HFFc6 (cell line): ENCODE measurements at regions not wholly inside any gene's neighbourhood (a gene's known extent, or its start where the extent isn't known, plus 50 kb on each side); places are given as distances from the start of the nearest gene placed in this dataset.

Experiments used
- DNase-seq: peaks from one replicate; pipeline ENCODE4 v3.0.0-alpha.2; 2018
- H3K27ac Mint-ChIP-seq: 2 replicates; pipeline ENCODE4 v1.8.0; 2020; ENCODE audit warnings: mild to moderate bottlenecking, mixed read lengths
- H3K27me3 Mint-ChIP-seq: 2 replicates; pipeline ENCODE4 v1.8.0; 2021; ENCODE audit warnings: mild to moderate bottlenecking, moderate library complexity, mixed read lengths; ENCODE audit not compliant: insufficient read depth
- H3K36me3 Mint-ChIP-seq: 2 replicates; pipeline ENCODE4 v1.8.0; 2021; ENCODE audit warnings: low read depth, mixed read lengths
- H3K4me1 Mint-ChIP-seq: 2 replicates; pipeline ENCODE4 v1.8.0; 2020; ENCODE audit warnings: low read depth, mixed read lengths
- H3K4me3 Mint-ChIP-seq: 2 replicates; pipeline ENCODE4 v1.8.0; 2020; ENCODE audit warnings: mild to moderate bottlenecking, moderate library complexity, mixed read lengths
- H3K9me3 Mint-ChIP-seq: 2 replicates; pipeline ENCODE4 v1.8.0; 2020; ENCODE audit warnings: mild to moderate bottlenecking, mixed read lengths
- TF ChIP-seq, protein P1 (sequence below): fragments of 200-600 bp; sonication (generic); IDR thresholded peaks from 2 replicates; pipeline ENCODE4 v1.5.0; 2021; ENCODE audit warnings: antibody characterized with exemption, mild to moderate bottlenecking

DNA sequence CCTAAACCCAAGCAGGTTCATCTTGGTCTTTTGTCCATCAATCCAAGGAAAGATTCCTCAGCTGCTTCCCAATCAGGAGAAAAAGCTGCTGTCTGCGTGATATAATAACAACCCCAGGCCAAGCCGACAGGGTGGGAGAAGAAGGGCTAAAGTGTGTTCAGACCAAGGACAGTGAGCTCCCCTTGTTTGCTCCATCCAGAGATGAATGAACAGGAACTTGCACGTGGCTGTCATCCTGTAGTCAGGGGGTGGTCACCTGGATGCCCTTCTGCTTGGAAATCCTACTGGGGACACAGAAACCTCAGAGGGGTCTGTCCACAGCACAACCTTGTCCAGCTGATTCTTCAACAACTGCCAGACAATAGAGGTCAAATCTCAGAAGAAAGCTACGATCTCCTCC is 414.5 kb downstream of the SOX9 start:
- no peak for DNase-seq
- Mint-ChIP-seq H3K4me3 (no peak overlapping the region), H3K27me3 (no peaks in the 10 kb centered on the region), H3K27ac (no peak overlapping the region), H3K4me1 (peaks cover 11% of the 10 kb centered on the region), H3K36me3 (no peaks in the 10 kb centered on the region), H3K9me3 (peaks cover 4% of the 10 kb centered on the region; the same call in 1 of the 2 replicates)
- TF ChIP-seq, protein P1, sequence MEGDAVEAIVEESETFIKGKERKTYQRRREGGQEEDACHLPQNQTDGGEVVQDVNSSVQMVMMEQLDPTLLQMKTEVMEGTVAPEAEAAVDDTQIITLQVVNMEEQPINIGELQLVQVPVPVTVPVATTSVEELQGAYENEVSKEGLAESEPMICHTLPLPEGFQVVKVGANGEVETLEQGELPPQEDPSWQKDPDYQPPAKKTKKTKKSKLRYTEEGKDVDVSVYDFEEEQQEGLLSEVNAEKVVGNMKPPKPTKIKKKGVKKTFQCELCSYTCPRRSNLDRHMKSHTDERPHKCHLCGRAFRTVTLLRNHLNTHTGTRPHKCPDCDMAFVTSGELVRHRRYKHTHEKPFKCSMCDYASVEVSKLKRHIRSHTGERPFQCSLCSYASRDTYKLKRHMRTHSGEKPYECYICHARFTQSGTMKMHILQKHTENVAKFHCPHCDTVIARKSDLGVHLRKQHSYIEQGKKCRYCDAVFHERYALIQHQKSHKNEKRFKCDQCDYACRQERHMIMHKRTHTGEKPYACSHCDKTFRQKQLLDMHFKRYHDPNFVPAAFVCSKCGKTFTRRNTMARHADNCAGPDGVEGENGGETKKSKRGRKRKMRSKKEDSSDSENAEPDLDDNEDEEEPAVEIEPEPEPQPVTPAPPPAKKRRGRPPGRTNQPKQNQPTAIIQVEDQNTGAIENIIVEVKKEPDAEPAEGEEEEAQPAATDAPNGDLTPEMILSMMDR: no peak

DNA sequence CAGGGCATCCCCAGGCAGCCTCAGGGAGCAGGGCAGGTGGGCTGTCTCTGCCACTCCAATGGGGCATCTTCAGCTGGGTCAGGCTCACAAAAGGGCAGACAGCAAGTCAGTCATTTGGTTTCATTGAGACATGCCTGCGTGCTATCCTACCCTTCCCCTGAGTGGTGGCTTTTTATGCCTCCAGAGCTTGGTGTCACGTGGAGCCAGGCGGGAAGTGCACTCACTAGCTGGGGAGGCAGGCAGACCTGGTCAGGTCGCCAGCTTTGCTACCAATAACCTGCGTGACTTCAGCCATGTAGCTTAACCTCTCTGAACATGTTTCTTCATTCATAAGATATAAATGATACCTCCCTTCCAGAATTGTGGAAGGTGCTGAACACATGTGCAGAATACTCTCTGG is 415.0 kb downstream of the SOX9 start:
- Mint-ChIP-seq H3K9me3 (peaks cover 4% of the 10 kb centered on the region; the same call in 1 of the 2 replicates), H3K4me3 (no peak overlapping the region), H3K36me3 (no peaks in the 10 kb centered on the region), H3K4me1 (peaks cover 11% of the 10 kb centered on the region), H3K27ac (no peak overlapping the region), H3K27me3 (no peaks in the 10 kb centered on the region)
- TF ChIP-seq, protein P1: no peak
- no peak for DNase-seq

DNA sequence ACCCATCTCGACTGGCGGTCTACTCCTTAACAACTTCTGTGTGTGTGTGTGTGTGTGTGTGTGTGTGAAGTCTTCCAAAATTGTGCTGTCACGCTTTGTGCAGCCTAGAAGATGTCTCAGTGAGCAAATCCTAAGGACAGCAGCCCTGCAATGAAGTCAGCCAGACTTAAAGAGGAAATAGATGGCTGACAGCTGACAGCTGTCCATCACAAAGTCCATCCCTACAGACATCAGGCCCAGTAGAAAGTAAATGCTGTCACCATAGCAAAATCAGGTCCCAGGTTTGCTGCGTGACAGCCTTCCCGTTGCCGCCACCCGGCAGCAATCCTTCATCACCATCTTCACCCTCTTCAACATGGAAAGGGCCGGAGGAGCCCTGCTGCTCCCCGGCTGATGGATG is 416.0 kb downstream of the SOX9 start:
- Mint-ChIP-seq H3K27me3 (no peaks in the 10 kb centered on the region), H3K4me3 (no peak overlapping the region), H3K36me3 (no peaks in the 10 kb centered on the region), H3K4me1 (peaks cover 11% of the 10 kb centered on the region), H3K27ac (no peak overlapping the region), H3K9me3 (peaks cover 4% of the 10 kb centered on the region; the same call in 1 of the 2 replicates)
- TF ChIP-seq, protein P1: no peak
- no peak for DNase-seq

DNA sequence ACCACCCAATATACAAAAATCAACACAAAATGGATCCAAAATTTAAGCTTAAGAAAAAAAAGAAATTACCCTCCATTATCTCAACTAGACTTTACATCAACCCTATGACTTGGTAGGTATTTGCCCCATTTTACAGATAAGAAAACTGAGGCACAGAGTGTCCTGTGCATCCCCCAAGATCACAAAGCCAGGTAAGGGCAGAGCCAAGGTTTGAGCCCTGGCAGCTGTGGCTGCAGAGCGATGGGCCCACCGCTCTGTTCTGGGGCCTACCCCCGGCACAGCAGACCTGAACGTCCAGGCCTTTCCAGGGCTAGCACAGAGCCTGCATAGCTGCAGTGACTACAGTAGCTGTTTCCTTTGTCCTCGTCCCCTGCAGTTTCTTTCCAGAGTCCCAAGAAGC is 417.6 kb downstream of the SOX9 start:
- Mint-ChIP-seq H3K27ac (no peak overlapping the region), H3K36me3 (no peaks in the 10 kb centered on the region), H3K9me3 (peaks cover 4% of the 10 kb centered on the region; the same call in 1 of the 2 replicates), H3K4me1 (peaks cover 11% of the 10 kb centered on the region), H3K4me3 (no peak overlapping the region), H3K27me3 (no peaks in the 10 kb centered on the region)
- TF ChIP-seq, protein P1: no peak
- no peak for DNase-seq

DNA sequence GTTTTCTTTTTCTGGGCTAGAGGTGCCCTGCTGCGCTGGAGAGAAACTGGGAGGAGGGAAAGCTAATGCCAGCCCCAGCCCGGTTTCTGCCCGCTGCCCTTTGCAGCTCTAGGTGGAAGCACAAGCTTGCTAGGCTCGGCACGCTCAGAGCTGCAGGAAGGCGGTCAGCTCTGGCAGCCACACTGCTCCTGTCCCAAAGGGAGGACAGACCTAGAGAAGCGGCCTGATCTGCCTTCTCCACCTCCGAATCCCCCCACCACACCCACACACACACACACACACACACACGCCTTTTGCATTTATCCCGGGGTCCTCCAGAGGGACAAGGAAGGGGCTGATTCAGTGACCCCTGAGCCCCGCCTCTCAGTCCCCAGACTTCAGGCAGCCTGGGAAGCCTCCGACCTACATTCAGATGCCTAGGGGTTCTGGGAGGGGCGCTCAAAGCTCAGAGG is 418.1 kb downstream of the SOX9 start:
- Mint-ChIP-seq H3K9me3 (peaks cover 4% of the 10 kb centered on the region; the same call in 1 of the 2 replicates), H3K27ac (no peak overlapping the region), H3K4me3 (no peak overlapping the region), H3K4me1 (peaks cover 11% of the 10 kb centered on the region), H3K27me3 (no peaks in the 10 kb centered on the region), H3K36me3 (no peaks in the 10 kb centered on the region)
- TF ChIP-seq, protein P1: no peak
- no peak for DNase-seq
